ENCODE measurements at regions not wholly inside any gene's neighbourhood (a gene's known extent, or its start where the extent isn't known, plus 50 kb on each side); places are given as distances from the start of the nearest gene placed in this dataset.

- no peak for TF ChIP-seq NFYA (IDR thresholded peaks at IDR 0.05; ENCODE audit: borderline replicate concordance, low read depth, low read length)
- TF ChIP-seq EED (IDR thresholded peaks at IDR 0.05; ENCODE audit: low read depth) = no peak
- TF ChIP-seq IKZF2 (IDR thresholded peaks at IDR 0.05) = no peak
- TF ChIP-seq PML (IDR thresholded peaks at IDR 0.05; ENCODE audit: low read length) = no peak
Measured at GRCh38 chr3:102909904-102910303, 475.1 kb downstream of the ZPLD1 start (continued).

DNA sequence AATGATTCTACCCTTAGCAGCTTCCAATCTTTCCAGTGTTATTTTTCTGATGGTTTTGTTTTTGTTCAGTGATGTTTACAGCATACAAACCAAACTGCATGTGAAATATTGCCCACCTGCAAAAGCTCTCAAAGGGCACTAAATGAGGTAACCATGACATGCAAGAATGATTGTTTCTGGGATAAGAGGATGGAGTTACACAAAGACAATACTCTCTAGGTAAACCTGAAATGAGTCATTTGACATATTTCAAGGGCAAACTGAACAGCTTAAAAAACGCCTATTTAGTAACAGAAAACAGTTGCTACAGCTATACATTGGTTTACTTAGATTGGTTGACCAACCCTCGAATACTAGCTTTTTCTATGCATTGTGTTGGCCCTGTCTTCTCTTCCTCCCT, 481.7 kb downstream of the ZPLD1 start:
- Histone ChIP-seq H2AFZ (ENCODE audit: control insufficient read depth, low read depth, low read length) (no peak overlapping the region), H3K9ac (ENCODE audit: control insufficient read depth, insufficient read depth, low read length) (no peak overlapping the region), H3K27me3 (replicated peaks in 1 of 2; ENCODE audit: control insufficient read depth in 2 of 2, insufficient read depth in 2 of 2, low read length in 1 of 2) (no peaks in the 10 kb centered on the region), H3K4me2 (ENCODE audit: control insufficient read depth, insufficient read depth) (no peak overlapping the region), H3K4me3 (no peak overlapping the region), H3K4me1 (ENCODE audit: control insufficient read depth, insufficient read depth, low read length) (no peaks in the 10 kb centered on the region), H3K36me3 (ENCODE audit: control insufficient read depth in 2 of 2, insufficient read depth in 2 of 2, low read length in 1 of 2) (no peaks in the 10 kb centered on the region), H3K79me2 (ENCODE audit: control insufficient read depth, insufficient read depth, low read length) (no peaks in the 10 kb centered on the region), H3K27ac (ENCODE audit: control insufficient read depth, insufficient read depth) (no peak overlapping the region), H3K9me3 (replicated peaks; ENCODE audit: control insufficient read depth, insufficient read depth, low read length) (no peaks in the 10 kb centered on the region), H4K20me1 (ENCODE audit: control insufficient read depth, insufficient read depth) (no peaks in the 10 kb centered on the region)
- in situ Hi-C loops (cut with MboI) = no loop called here
- ChIA-PET POLR2A (no interaction called here), CTCF (no interaction called here), RAD21 (ENCODE audit: unreplicated experiment) (no interaction called here), SMC1A (ENCODE audit: uncharacterized antibody, unreplicated experiment) (interaction anchor here (0.6 to 1.3 kb wide), 2 partner anchors 20 to 694 kb away, joined by 3 to 6 read pairs; no protein-coding TSS in a partner anchor)
- WGBS (ENCODE audit: insufficient coverage, insufficient replicate concordance, low lambda C conversion rate, missing lambda C conversion rate) = 0% methylated on average over 2 of the region's 2 CpGs
- BruUV-seq (replicated peaks) = no TSS peak
- intact Hi-C loops (cut with micrococcal nuclease; ENCODE audit: unreplicated experiment) = no loop called here
- DNase-seq (ENCODE audit: low read depth, low spot score) (no peak), ATAC-seq (no peak), FAIRE-seq (no peak)
- TF ChIP-seq, protein P1, sequence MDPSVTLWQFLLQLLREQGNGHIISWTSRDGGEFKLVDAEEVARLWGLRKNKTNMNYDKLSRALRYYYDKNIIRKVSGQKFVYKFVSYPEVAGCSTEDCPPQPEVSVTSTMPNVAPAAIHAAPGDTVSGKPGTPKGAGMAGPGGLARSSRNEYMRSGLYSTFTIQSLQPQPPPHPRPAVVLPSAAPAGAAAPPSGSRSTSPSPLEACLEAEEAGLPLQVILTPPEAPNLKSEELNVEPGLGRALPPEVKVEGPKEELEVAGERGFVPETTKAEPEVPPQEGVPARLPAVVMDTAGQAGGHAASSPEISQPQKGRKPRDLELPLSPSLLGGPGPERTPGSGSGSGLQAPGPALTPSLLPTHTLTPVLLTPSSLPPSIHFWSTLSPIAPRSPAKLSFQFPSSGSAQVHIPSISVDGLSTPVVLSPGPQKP (IDR thresholded peaks at IDR 0.05; ENCODE audit: low read depth, low read length) = no peak
- TF ChIP-seq, protein P2, sequence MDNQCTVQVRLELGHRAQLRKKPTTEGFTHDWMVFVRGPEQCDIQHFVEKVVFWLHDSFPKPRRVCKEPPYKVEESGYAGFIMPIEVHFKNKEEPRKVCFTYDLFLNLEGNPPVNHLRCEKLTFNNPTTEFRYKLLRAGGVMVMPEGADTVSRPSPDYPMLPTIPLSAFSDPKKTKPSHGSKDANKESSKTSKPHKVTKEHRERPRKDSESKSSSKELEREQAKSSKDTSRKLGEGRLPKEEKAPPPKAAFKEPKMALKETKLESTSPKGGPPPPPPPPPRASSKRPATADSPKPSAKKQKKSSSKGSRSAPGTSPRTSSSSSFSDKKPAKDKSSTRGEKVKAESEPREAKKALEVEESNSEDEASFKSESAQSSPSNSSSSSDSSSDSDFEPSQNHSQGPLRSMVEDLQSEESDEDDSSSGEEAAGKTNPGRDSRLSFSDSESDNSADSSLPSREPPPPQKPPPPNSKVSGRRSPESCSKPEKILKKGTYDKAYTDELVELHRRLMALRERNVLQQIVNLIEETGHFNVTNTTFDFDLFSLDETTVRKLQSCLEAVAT (IDR thresholded peaks at IDR 0.05) = no peak
- TF ChIP-seq BRCA1 (IDR thresholded peaks at IDR 0.05; ENCODE audit: low read depth, low read length) = no peak
